ENCODE measurements at regions not wholly inside any gene's neighbourhood (a gene's known extent, or its start where the extent isn't known, plus 50 kb on each side); places are given as distances from the start of the nearest gene placed in this dataset.

DNA sequence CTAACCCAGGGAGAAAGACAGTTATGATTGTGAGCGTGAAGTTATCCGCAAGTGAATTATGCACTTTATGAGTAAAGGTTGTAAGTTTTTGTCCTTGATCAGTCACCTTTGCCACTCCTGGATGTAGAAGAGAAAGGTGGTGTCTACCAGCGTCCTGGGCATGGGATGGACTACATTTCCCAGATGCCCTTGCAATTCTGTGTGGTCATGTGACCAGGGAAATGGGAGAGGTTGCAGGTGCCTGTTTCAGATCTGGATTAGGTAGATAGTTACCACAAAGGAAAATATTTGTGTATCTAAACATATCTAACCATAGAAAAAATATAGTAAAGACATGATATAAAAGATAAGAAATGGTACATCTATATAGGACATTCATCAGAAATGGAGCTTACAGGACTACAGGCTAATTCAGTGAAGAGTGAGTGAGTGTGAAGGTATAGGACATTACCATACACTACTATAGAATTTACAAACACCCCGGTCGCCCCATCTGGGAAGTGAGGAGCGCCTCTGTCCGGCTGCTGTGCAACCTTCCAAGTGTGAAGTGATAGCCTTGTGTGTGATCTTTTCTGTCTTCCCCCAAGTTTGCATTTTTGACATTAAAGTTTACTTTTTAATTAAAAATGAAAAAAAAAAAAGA is 51.6 kb upstream of the CACNA1A start:
- Histone ChIP-seq H3K4me3 (ENCODE audit: low read length in 2 of 2) (no peak overlapping the region), H3K9me3 (ENCODE audit: control insufficient read depth, low read length) (peaks cover 5% of the 10 kb centered on the region), H3K36me3 (ENCODE audit: control insufficient read depth in 1 of 2, insufficient read depth in 2 of 2, low read length in 1 of 2) (no peaks in the 10 kb centered on the region), H3K27ac (ENCODE audit: low read depth in 1 of 2, low read length in 2 of 2) (no peak overlapping the region), H3K4me1 (ENCODE audit: control insufficient read depth in 1 of 2, insufficient read depth in 2 of 2, low read length in 2 of 2) (no peaks in the 10 kb centered on the region), H3K27me3 (ENCODE audit: control insufficient read depth in 1 of 2, insufficient read depth in 2 of 2, low read length in 1 of 2) (peaks cover 0 to 2% of the 10 kb centered on the region in 2 donors)
- no peak for ATAC-seq (ENCODE audit: low FRiP score)
- intact Hi-C loops (cut with DNase I): no loop called here
- DNase-seq: no peak
- WGBS, 2 donors: 35 to 39% methylated on average over 7 of the region's 7 CpGs

DNA sequence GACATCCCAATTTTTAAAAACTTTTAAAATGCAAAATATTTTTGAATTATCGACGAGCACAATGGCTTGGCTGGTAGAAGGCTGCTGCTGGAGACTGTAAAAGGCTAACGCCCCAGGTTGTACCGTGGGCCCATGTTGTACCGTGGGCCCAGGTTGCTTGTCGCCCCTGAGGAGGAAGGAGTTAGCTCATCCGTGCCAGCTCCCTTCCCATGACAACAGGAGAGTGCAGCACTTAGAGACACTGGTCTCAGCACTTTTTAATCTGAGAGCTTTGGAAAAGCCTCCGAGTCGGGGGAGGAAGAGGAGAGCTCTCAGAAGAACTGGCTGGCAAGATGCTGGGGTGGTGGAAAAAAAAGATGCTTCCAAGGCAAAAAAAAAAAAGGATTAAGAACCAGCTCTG is 50.3 kb upstream of the CACNA1A start:
- WGBS, 2 donors: 66 to 74% methylated on average over 9 of the region's 9 CpGs
- no peaks in the 10 kb centered on the region for H3K36me3 ChIP-seq (ENCODE audit: control insufficient read depth in 1 of 2, insufficient read depth in 2 of 2, low read length in 1 of 2)
- peaks cover 0 to 2% of the 10 kb centered on the region in 2 donors for H3K27me3 ChIP-seq (ENCODE audit: control insufficient read depth in 1 of 2, insufficient read depth in 2 of 2, low read length in 1 of 2)
- intact Hi-C loops (cut with DNase I): no loop called here
- ATAC-seq (ENCODE audit: low FRiP score) (no peak), DNase-seq (no peak)
- H3K27ac ChIP-seq (ENCODE audit: low read depth in 1 of 2, low read length in 2 of 2): no peak overlapping the region
- H3K9me3 ChIP-seq (ENCODE audit: control insufficient read depth, low read length): peaks cover 5% of the 10 kb centered on the region
- no peak overlapping the region for H3K4me3 ChIP-seq (ENCODE audit: low read length in 2 of 2)
- no peaks in the 10 kb centered on the region for H3K4me1 ChIP-seq (ENCODE audit: control insufficient read depth in 1 of 2, insufficient read depth in 2 of 2, low read length in 2 of 2)

All from aorta (tissue), 5 donors.